Activated CD8-positive, alpha-beta memory T cell treated with anti-CD3 and anti-CD28 coated beads, Interleukin-2, amount 10 ng/mL, durations not matched to agents 7 days and 5 days (primary cell): ENCODE measurements at regions not wholly inside any gene's neighbourhood (a gene's known extent, or its start where the extent isn't known, plus 50 kb on each side); places are given as distances from the start of the nearest gene placed in this dataset.

Source experiments
- ATAC-seq: fragments of 150-1000 bp; cut with Tn5 transposase; one replicate; pipeline ENCODE4 v1.10.0; 2021; ENCODE audit warnings: moderate library complexity
- CTCF ChIA-PET: fragments of 350-600 bp; sonication (Branson Sonifier 250); formaldehyde crosslinking; loops from one replicate; lab custom pipeline; 2021; ENCODE audit warnings: antibody characterized with exemption; lab: Charles Lee
- DNase-seq: peaks from one replicate; pipeline ENCODE4 v3.0.0-alpha.2; 2020
- H3K27ac Mint-ChIP-seq: one replicate; pipeline ENCODE4 v1.8.0; 2021; ENCODE audit warnings: mild to moderate bottlenecking, mixed read lengths
- H3K27me3 Mint-ChIP-seq: one replicate; pipeline ENCODE4 v1.8.0; 2021; ENCODE audit warnings: mixed read lengths
- H3K36me3 Mint-ChIP-seq: one replicate; pipeline ENCODE4 v1.8.0; 2021; ENCODE audit warnings: mild to moderate bottlenecking, mixed read lengths
- H3K4me1 Mint-ChIP-seq: one replicate; pipeline ENCODE4 v1.8.0; 2021; ENCODE audit warnings: mixed read lengths
- H3K4me3 Mint-ChIP-seq: one replicate; pipeline ENCODE4 v1.8.0; 2021; ENCODE audit warnings: mild to moderate bottlenecking, moderate library complexity, mixed read lengths
- H3K9me3 Mint-ChIP-seq: one replicate; pipeline ENCODE4 v1.8.0; 2022; ENCODE audit warnings: low read depth, mixed read lengths

GRCh38 chr3:16040991-16041390, 133.5 kb upstream of the GALNT15 start:
- DNase-seq (no peak), ATAC-seq (no peak)
- Mint-ChIP-seq H3K4me3 (no peak overlapping the region), H3K27ac (no peak overlapping the region), H3K27me3 (peaks cover 44% of the 10 kb centered on the region), H3K36me3 (no peaks in the 10 kb centered on the region), H3K9me3 (no peaks in the 10 kb centered on the region), H3K4me1 (no peaks in the 10 kb centered on the region)
- CTCF ChIA-PET, result no interaction called here

- Mint-ChIP-seq H3K4me3 (peak overlapping the region; percentile 62), H3K9me3 (no peaks in the 10 kb centered on the region), H3K27me3 (no peaks in the 10 kb centered on the region), H3K4me1 (peaks cover 6% of the 10 kb centered on the region), H3K36me3 (no peaks in the 10 kb centered on the region), H3K27ac (no peak overlapping the region)
- DNase-seq (peak; percentile 54), ATAC-seq (peak; percentile 98)
- CTCF ChIA-PET, result interaction anchor here (0.9 to 5.0 kb wide), 14 partner anchors 9 to 502 kb away, joined by 3 to 35 read pairs (median 4); partner anchors contain the start of genes DPH3 and OXNAD1
Measured at GRCh38 chr3:16048435-16049318, 125.8 kb upstream of the GALNT15 start.

- no peak overlapping the region for H3K27ac Mint-ChIP-seq
- ATAC-seq, result no peak
Measured at GRCh38 chr3:16050641-16051467, 123.6 kb upstream of the GALNT15 start.

GRCh38 chr3:16051691-16052090, 122.8 kb upstream of the GALNT15 start:
- Mint-ChIP-seq H3K4me3 (no peak overlapping the region), H3K27ac (no peak overlapping the region), H3K9me3 (no peaks in the 10 kb centered on the region), H3K27me3 (no peaks in the 10 kb centered on the region), H3K4me1 (peaks cover 6% of the 10 kb centered on the region), H3K36me3 (no peaks in the 10 kb centered on the region)
- ATAC-seq (no peak), DNase-seq (no peak)
- CTCF ChIA-PET, result interaction anchor here (0.7 to 1.1 kb wide), 3 partner anchors 20 to 127 kb away, joined by 3 read pairs; no protein-coding TSS in a partner anchor

More at GRCh38 chr3:16050641-16051467, 123.6 kb upstream of the GALNT15 start:
- no peaks in the 10 kb centered on the region for H3K36me3 Mint-ChIP-seq
- H3K9me3 Mint-ChIP-seq, result no peaks in the 10 kb centered on the region
- H3K27me3 Mint-ChIP-seq, result no peaks in the 10 kb centered on the region
- CTCF ChIA-PET, result interaction anchor here (1.0 to 5.0 kb wide), 5 partner anchors 19 to 204 kb away, joined by 3 to 35 read pairs (median 5); no protein-coding TSS in a partner anchor
- no peak for DNase-seq
- peaks cover 6% of the 10 kb centered on the region for H3K4me1 Mint-ChIP-seq
- H3K4me3 Mint-ChIP-seq, result no peak overlapping the region

GRCh38 chr3:16052964-16053363, 121.5 kb upstream of the GALNT15 start:
- H3K36me3 Mint-ChIP-seq, result no peaks in the 10 kb centered on the region
- ATAC-seq (no peak), DNase-seq (no peak)
- no peaks in the 10 kb centered on the region for H3K27me3 Mint-ChIP-seq
- peaks cover 6% of the 10 kb centered on the region for H3K4me1 Mint-ChIP-seq
- H3K27ac Mint-ChIP-seq, result no peak overlapping the region
- H3K9me3 Mint-ChIP-seq, result no peaks in the 10 kb centered on the region
- CTCF ChIA-PET, result no interaction called here
- no peak overlapping the region for H3K4me3 Mint-ChIP-seq

- no peak overlapping the region for H3K27ac Mint-ChIP-seq
- H3K36me3 Mint-ChIP-seq, result no peaks in the 10 kb centered on the region
- H3K4me3 Mint-ChIP-seq, result no peak overlapping the region
- DNase-seq (no peak), ATAC-seq (no peak)
- H3K9me3 Mint-ChIP-seq, result no peaks in the 10 kb centered on the region
- peaks cover under 1% of the 10 kb centered on the region for H3K4me1 Mint-ChIP-seq
- no peaks in the 10 kb centered on the region for H3K27me3 Mint-ChIP-seq
- CTCF ChIA-PET, result interaction anchor here (1.1 kb wide), 1 partner anchor 124 kb away, joined by 4 read pairs; no protein-coding TSS in a partner anchor
Measured at GRCh38 chr3:16053794-16054193, 120.7 kb upstream of the GALNT15 start.

- no peaks in the 10 kb centered on the region for H3K27me3 Mint-ChIP-seq
- H3K9me3 Mint-ChIP-seq, result no peaks in the 10 kb centered on the region
- no peak for ATAC-seq
- no peak overlapping the region for H3K4me3 Mint-ChIP-seq
- no peaks in the 10 kb centered on the region for H3K4me1 Mint-ChIP-seq
- DNase-seq, result no peak
- no peak overlapping the region for H3K27ac Mint-ChIP-seq
- H3K36me3 Mint-ChIP-seq, result no peaks in the 10 kb centered on the region
- CTCF ChIA-PET, result no interaction called here
Measured at GRCh38 chr3:16055606-16056211, 118.8 kb upstream of the GALNT15 start.

GRCh38 chr3:16056217-16056616, 118.3 kb upstream of the GALNT15 start:
- Mint-ChIP-seq H3K27me3 (no peaks in the 10 kb centered on the region), H3K36me3 (no peaks in the 10 kb centered on the region), H3K4me1 (no peaks in the 10 kb centered on the region), H3K9me3 (no peaks in the 10 kb centered on the region), H3K4me3 (no peak overlapping the region), H3K27ac (no peak overlapping the region)
- DNase-seq (no peak), ATAC-seq (no peak)
- CTCF ChIA-PET, result no interaction called here

GRCh38 chr3:16058521-16058920, 116.0 kb upstream of the GALNT15 start:
- no peak for DNase-seq
- no peaks in the 10 kb centered on the region for H3K4me1 Mint-ChIP-seq
- CTCF ChIA-PET, result no interaction called here
- no peak for ATAC-seq
- H3K4me3 Mint-ChIP-seq, result no peak overlapping the region
- H3K27ac Mint-ChIP-seq, result no peak overlapping the region
- H3K36me3 Mint-ChIP-seq, result no peaks in the 10 kb centered on the region
- H3K27me3 Mint-ChIP-seq, result peaks cover 9% of the 10 kb centered on the region
- H3K9me3 Mint-ChIP-seq, result peaks cover 2% of the 10 kb centered on the region

- H3K9me3 Mint-ChIP-seq, result peaks cover 2% of the 10 kb centered on the region
- CTCF ChIA-PET, result no interaction called here
- ATAC-seq, result no peak
- no peak overlapping the region for H3K4me3 Mint-ChIP-seq
- H3K36me3 Mint-ChIP-seq, result no peaks in the 10 kb centered on the region
- peaks cover 9% of the 10 kb centered on the region for H3K27me3 Mint-ChIP-seq
- DNase-seq, result no peak
- no peak overlapping the region for H3K27ac Mint-ChIP-seq
- H3K4me1 Mint-ChIP-seq, result no peaks in the 10 kb centered on the region
Measured at GRCh38 chr3:16059081-16059537, 115.4 kb upstream of the GALNT15 start.

- CTCF ChIA-PET, result interaction anchor here (1.1 kb wide), 1 partner anchor 10 kb away, joined by 4 read pairs; no protein-coding TSS in a partner anchor
- H3K4me1 Mint-ChIP-seq, result no peaks in the 10 kb centered on the region
- DNase-seq (no peak), ATAC-seq (no peak)
- peaks cover 9% of the 10 kb centered on the region for H3K27me3 Mint-ChIP-seq
- no peak overlapping the region for H3K4me3 Mint-ChIP-seq
- H3K36me3 Mint-ChIP-seq, result no peaks in the 10 kb centered on the region
- no peak overlapping the region for H3K27ac Mint-ChIP-seq
- H3K9me3 Mint-ChIP-seq, result peaks cover 2% of the 10 kb centered on the region
Measured at GRCh38 chr3:16059711-16060357, 114.6 kb upstream of the GALNT15 start.

- H3K4me3 Mint-ChIP-seq, result no peak overlapping the region
- no peaks in the 10 kb centered on the region for H3K4me1 Mint-ChIP-seq
- peaks cover 2% of the 10 kb centered on the region for H3K9me3 Mint-ChIP-seq
- no peaks in the 10 kb centered on the region for H3K36me3 Mint-ChIP-seq
- ATAC-seq (no peak), DNase-seq (no peak)
- peaks cover 9% of the 10 kb centered on the region for H3K27me3 Mint-ChIP-seq
- CTCF ChIA-PET, result interaction anchor here (1.1 kb wide), 1 partner anchor 11 kb away, joined by 4 read pairs; no protein-coding TSS in a partner anchor
- no peak overlapping the region for H3K27ac Mint-ChIP-seq
Measured at GRCh38 chr3:16060358-16060852, 114.1 kb upstream of the GALNT15 start.
